Fibroblast of lung (primary cell): ENCODE measurements at regions not wholly inside any gene's neighbourhood (a gene's known extent, or its start where the extent isn't known, plus 50 kb on each side); places are given as distances from the start of the nearest gene placed in this dataset.

Experiments used
- CTCF ChIP-seq, 2 donors: IDR thresholded peaks in 1 of 2; conservative IDR thresholded peaks in 1 of 2; 1 replicate in 1 of 2; 2 replicates in 1 of 2; pipeline ENCODE4 v1.5.1; 2011 to 2012; ENCODE audit warnings: low read length in 2 of 2, control low read depth in 1 of 2, inconsistent platforms in 1 of 2, low read depth in 1 of 2, mild to moderate bottlenecking in 1 of 2
- EZH2 ChIP-seq: IDR thresholded peaks from 2 replicates; pipeline ENCODE4 v1.5.1; 2012; ENCODE audit warnings: low read length, control low read depth, mild to moderate bottlenecking; ENCODE audit errors: missing control alignments

- TF ChIP-seq CTCF (conservative IDR thresholded peaks at IDR 0.05 in 1 of 2, IDR thresholded peaks at IDR 0.05 in 1 of 2; ENCODE audit: low read depth in 1 of 2, low read length in 2 of 2) (no peak), EZH2 (no peak)
These were observed 598.8 kb upstream of the ADAMTS16 start for GRCh38 chr5:4541334-4541733.
